ENCODE measurements at regions not wholly inside any gene's neighbourhood (a gene's known extent, or its start where the extent isn't known, plus 50 kb on each side); places are given as distances from the start of the nearest gene placed in this dataset.

GRCh38 chr10:9845075-9845474 is 1172.6 kb upstream of the CELF2 start:
- TF ChIP-seq CTCF (conservative IDR thresholded peaks at IDR 0.05; ENCODE audit: low read depth, low read length), result no peak
- TF ChIP-seq MAFK (IDR thresholded peaks at IDR 0.05; ENCODE audit: low read depth, low read length), result no peak
- no peak for TF ChIP-seq POLR2A (IDR thresholded peaks at IDR 0.05; ENCODE audit: low read depth, low read length)
- TF ChIP-seq RAD21 (IDR thresholded peaks at IDR 0.05; ENCODE audit: low read length), result no peak
- no peak for TF ChIP-seq CHD1 (IDR thresholded peaks at IDR 0.05; ENCODE audit: low read depth, low read length)
- no peak for TF ChIP-seq MXI1 (IDR thresholded peaks at IDR 0.05; ENCODE audit: borderline replicate concordance, low read depth, low read length)
- no peak for TF ChIP-seq SMC3 (IDR thresholded peaks at IDR 0.05; ENCODE audit: low read depth, low read length)
- TF ChIP-seq NFE2L2 (IDR thresholded peaks at IDR 0.05; ENCODE audit: low read depth, low read length), result no peak
- TF ChIP-seq CEBPB (IDR thresholded peaks at IDR 0.05; ENCODE audit: low read depth, low read length), result no peak
- TF ChIP-seq BHLHE40 (IDR thresholded peaks at IDR 0.05; ENCODE audit: low read depth, low read length), result no peak
- no peak for TF ChIP-seq FOS (IDR thresholded peaks at IDR 0.05; ENCODE audit: low read depth, low read length)

All from IMR-90 (cell line).